ENCODE measurements at regions not wholly inside any gene's neighbourhood (a gene's known extent, or its start where the extent isn't known, plus 50 kb on each side); places are given as distances from the start of the nearest gene placed in this dataset.

DNA sequence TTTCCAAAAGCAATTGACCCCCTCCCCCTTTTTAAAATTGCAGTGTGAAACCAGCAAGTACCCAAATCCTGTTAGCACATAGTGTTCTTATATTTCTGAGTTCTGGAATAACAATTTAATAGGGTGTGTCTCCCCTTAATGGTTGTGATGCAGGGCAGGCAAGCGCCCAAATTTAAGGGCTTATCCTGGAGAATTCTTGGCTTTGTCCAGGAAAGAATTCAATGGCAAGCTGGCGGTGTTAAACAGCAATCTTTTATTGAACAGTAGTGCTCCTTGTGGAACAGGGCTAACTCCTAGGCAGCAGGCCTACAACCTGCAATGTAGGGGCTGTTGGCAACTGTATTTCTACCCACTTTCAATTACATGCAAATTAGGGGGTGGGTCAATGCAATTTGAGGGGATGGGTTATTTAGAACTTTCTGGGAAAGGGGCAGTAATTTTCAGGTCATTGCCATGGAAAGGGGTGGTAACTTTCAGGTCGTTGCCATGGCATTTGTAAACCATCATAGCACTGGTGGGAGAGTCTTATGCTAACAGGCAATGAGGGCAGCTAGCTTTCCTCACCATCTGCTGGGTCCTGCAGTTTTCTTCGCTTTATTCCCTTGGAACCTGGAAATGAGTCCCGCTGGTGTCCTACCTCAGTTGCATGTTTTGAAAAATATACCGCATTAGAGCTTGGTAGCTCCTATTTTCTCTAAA is 149.0 kb upstream of the KCTD1 start:
- no peak for DNase-seq

DNA sequence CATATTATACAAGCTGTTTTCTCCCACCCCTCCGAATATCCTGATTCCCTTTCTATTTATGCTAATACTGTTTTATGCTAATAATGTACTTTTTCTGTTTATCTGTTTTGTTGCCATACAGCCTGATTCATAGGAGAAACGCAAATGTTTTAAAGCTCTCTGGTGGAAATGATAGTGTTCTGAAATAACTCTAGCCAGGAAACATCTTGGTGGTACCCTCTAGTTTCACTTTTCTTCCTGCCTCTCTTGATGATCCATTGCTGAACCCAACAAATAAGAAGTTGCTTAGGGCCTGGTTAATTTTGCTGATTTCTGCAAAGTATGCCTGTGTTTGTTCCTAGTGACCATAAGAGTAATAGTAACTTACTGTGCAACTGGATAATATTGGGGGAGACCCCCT is 148.4 kb upstream of the KCTD1 start:
- DNase-seq = no peak

- no peak for DNase-seq
These were observed 148.0 kb upstream of the KCTD1 start for GRCh38 chr18:26696308-26696707.

- no peak for DNase-seq
These were observed 141.0 kb upstream of the KCTD1 start for GRCh38 chr18:26689226-26689879.

DNA sequence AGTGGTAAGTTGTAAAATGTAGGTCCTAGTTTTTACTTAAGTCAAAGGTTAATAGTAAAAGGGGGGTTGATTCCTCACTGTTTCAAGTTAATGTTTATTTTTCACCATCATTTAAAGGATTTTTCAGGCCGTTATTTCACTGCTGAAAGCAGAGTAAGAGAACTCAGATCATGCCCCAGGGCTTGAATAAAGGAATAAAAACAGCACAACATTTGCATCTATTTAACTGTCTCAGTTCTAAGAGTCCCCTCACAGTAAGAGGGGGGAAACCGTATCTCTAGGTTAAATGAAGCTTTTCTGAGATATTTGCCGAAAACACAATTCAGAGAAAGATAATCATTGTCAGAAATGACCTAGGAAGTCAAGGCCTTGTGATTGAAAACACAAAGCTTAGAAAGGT is 138.2 kb upstream of the KCTD1 start:
- no peak for DNase-seq

DNA sequence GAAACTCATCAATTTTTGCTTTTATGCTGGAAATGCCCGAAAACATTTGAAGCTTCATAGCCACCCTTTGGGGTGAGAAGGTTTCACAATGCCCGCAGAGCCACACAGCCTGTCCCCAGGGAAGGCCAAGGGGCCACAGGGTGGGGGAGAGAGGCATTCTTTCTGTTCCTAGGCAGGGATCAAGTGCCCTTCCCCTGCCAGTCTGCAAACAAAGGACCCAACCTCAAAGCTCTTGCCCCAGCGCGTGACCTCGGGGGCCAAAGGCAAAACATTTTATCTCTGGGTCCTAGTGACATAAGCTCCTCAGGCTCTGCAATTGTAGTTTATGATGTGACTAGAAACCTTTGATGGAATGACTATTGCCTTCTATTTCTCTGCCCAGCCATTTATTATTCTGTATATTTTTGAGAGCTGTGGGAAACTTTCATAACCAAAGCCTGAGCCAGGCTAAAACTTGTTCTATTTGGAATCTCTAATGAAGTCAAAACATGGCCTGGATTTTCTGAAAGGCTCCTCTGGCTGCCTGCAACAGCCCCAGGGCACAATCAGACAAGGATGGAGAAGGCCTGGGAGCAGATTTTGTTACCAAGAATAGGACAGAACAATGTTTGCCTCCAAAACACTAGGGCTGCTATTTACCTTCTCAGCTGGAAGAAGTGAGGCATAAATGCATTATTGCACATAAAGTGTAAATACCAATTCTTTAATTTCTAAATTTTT is 137.2 kb upstream of the KCTD1 start:
- DNase-seq = no peak

- DNase-seq = no peak
These were observed 129.6 kb upstream of the KCTD1 start for GRCh38 chr18:26677957-26678356.

- DNase-seq = no peak
These were observed 118.7 kb upstream of the KCTD1 start for GRCh38 chr18:26667046-26667445.

GRCh38 chr18:26662996-26663395 is 114.6 kb upstream of the KCTD1 start:
- no peak for DNase-seq

- DNase-seq = no peak
These were observed 109.6 kb upstream of the KCTD1 start for GRCh38 chr18:26657631-26658581.

GRCh38 chr18:26656944-26657536 is 108.7 kb upstream of the KCTD1 start:
- DNase-seq = peak; percentile 28 to 79

- no peak for DNase-seq
These were observed 108.1 kb upstream of the KCTD1 start for GRCh38 chr18:26656431-26656943.

- DNase-seq = peak; percentile 69 to 70
These were observed 107.4 kb upstream of the KCTD1 start for GRCh38 chr18:26655525-26656430.

DNA sequence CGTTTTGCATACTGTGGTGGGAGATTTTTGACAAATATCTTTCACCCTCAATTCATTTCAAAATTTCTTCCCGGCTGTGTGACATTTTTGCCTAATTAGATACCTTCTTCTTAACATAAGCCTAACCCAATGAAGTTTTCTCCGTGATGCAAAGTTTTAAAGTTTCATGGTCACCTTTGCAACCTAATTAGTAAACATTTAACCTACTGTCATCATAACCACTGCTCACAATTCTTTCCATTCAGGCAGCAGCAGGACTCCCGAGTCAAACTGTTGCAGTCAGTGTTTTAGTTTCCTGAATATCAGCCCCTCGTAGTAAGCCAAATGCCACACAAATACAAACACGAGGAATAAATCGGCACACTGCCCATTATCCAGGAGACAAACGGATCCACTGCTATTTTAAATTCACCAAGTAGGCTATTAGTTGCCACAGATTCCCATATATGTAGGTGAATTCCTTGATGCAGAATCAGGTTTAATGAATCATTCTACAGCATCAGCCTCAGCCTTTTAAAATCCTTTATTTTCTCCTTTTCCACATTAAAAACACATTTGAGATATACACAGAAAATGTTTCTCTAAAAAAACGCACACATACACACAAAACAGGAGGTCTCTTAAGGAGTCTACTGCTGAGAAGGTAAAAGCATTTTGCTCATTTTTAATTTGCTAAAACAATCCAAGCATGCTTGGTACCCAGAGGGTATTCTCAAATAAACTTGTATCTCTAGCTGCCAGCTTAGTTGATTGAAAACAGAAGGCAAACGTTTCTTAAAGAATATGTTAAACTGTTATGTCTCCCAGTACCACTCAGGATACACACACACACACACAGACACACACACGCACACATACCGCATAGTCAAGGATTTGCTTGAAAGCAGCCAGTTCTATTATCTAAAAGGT is 106.5 kb upstream of the KCTD1 start:
- no peak for DNase-seq

DNA sequence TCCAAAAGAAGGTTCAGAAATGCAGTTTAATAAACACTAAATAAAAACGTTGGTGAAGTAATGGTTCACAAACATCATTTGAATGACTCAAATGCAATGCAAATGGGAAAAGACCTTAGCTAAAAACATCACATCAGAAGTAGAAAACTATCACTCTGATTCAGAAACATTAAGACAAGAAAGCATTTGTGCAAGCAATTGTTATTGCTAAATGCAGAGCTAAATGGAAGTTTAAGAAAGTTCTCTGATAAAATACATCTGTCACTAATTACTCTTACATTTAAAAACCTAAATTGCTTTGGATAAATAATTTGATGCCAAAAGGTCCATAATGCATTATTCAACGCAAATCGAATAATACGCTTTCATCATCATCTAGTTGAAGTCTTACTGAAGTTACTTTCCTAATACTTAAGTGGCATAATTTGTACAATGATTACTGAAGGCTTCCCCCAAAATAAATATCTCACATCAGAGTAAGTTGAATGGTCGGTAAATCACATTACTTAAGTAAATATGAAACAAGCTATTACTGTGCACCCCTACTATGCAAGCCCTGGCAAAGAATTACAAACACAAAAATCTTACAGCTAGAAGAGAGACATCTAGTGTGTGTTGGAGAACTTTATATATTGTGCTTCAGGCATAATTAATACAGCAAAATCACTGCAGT is 105.7 kb upstream of the KCTD1 start:
- DNase-seq = no peak

GRCh38 chr18:26652501-26652900 is 104.1 kb upstream of the KCTD1 start:
- DNase-seq = no peak

DNA sequence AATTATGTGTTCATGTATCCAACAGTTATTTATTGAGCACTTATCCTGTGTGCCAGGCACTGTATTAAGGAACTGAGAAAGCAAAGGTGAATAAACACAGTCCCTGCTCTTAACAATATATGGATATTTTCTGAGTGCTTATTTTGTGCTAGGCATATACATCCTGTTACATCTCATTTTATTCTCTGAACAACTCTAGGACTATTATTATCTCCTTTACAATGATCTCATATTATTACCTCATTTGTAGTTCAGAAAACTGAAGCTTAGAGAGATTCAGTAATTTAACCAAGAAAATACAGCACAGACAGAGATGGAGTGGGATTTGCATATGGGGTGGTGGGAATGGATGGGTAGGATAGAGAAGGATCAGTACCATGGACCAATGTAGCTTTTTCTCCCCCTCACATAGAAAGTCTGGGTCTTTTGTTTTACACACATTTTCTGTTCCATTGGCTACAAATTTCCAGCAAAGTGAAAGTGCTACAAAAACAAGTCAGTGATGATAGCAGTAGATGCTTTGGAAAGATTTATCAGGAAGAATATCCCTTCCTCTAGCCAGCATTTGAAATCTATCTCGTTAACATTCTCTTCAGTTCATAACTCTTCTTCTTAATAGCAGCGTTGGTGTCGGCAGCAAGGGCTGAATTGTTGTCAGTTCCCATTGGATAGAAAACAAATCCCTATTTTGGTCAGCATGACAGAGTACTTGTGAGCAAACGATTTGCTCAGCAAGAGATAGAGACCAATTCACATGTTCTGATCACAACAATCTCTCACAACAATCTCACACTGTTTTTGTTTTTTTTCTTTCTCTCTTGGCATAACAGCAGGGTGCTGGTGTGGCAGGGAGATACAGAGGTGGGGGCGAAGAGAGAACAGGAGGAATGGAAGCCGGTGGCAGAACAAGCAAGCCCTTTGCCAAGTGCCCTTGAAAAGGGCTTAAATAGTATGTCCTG is 102.2 kb upstream of the KCTD1 start:
- no peak for DNase-seq

DNA sequence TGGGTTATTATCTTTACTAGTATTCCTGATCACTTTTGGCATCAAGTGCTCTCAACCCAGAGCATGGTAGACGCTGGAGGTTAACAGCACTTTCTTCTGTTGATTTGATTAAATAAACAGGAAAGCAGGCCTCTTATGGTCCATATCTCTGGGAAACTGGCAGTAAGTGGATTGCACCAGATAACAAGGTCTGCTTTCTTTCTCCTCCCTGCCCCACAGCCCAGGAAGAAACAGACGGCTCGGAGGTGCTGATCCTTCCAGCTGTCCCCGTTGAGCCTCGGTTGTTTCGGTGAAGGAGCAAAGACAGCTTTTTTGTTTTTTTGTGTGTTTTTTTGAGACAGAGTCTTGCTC is 100.8 kb upstream of the KCTD1 start:
- no peak for DNase-seq
